Activated CD4-positive, alpha-beta memory T cell treated with anti-CD3 and anti-CD28 coated beads for 36 hours (primary cell): ENCODE measurements at regions not wholly inside any gene's neighbourhood (a gene's known extent, or its start where the extent isn't known, plus 50 kb on each side); places are given as distances from the start of the nearest gene placed in this dataset.

ENCODE experiments used
- CTCF ChIA-PET: fragments of 350-600 bp; sonication (Branson Sonifier 250); formaldehyde crosslinking; loops from one replicate; lab custom pipeline; 2021; ENCODE audit warnings: antibody characterized with exemption, inconsistent platforms; lab: Charles Lee
- POLR2A ChIA-PET: fragments of 350-600 bp; sonication (Branson Sonifier 250); formaldehyde crosslinking; loops from one replicate; lab custom pipeline; 2021; ENCODE audit warnings: antibody characterized with exemption; lab: Charles Lee
- DNase-seq: peaks from one replicate; pipeline ENCODE4 v3.0.0-alpha.2; 2020
- H3K27ac Mint-ChIP-seq: one replicate; pipeline ENCODE4 v1.8.0; 2021; ENCODE audit warnings: mixed read lengths
- H3K27me3 Mint-ChIP-seq: one replicate; pipeline ENCODE4 v1.8.0; 2021; ENCODE audit warnings: mixed read lengths
- H3K36me3 Mint-ChIP-seq: one replicate; pipeline ENCODE4 v1.8.0; 2021; ENCODE audit warnings: mixed read lengths
- H3K4me1 Mint-ChIP-seq: one replicate; pipeline ENCODE4 v1.8.0; 2021; ENCODE audit warnings: low read depth, mixed read lengths
- H3K4me3 Mint-ChIP-seq: one replicate; pipeline ENCODE4 v1.8.0; 2021; ENCODE audit warnings: mild to moderate bottlenecking, mixed read lengths
- H3K9me3 Mint-ChIP-seq: one replicate; pipeline ENCODE4 v1.8.0; 2021; ENCODE audit warnings: mixed read lengths
- intact Hi-C: fragments of 100-400 bp; cut with micrococcal nuclease; formaldehyde crosslinking; loops from one replicate; pipeline ENCODE4 v1.15.1; 2023

DNA sequence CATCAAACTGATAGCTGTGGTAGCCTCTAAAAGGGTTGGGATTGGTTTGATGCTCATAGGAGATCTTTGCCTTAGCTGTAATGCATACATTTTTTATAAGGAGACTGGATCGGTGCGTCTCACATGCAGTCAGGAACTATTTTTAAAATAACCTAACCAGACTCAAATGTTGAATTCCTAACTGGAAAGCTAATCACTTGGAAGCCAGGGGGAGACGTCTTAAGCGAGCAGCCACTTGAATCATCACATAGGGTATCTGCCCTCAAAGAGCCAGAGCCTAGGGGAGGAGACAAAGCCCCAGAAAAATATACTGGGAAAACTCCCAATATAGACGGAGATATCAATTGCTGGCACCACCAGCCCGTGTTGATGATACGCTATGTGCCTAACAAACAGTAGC is 61.7 kb upstream of the PUM1 start:
- intact Hi-C loops: no loop called here
- Mint-ChIP-seq H3K27me3 (no peaks in the 10 kb centered on the region), H3K9me3 (no peaks in the 10 kb centered on the region), H3K36me3 (no peaks in the 10 kb centered on the region), H3K27ac (no peak overlapping the region), H3K4me3 (no peak overlapping the region), H3K4me1 (no peaks in the 10 kb centered on the region)
- POLR2A ChIA-PET: no interaction called here
- no peak for DNase-seq
- CTCF ChIA-PET: no interaction called here

DNA sequence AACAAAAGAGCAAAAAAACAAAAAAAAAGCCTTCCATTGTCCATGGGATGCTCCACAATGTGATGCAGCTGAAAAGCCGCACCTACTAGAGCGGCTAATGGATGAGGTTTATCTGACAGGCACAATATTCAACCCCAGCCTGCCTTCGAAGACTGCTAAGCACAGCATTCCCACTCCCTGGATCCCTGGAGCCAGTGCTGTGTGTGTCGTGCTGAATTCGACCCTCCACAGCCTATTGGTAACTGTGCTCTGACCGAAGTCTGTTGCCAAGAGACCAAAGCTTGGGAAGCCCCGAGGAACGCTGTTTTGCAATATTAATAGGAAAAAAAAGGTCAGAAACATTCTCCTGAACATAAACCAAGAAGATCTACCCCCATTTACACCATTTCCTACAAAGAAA is 57.2 kb upstream of the PUM1 start:
- intact Hi-C loops: no loop called here
- no peak for DNase-seq
- Mint-ChIP-seq H3K9me3 (no peaks in the 10 kb centered on the region), H3K27me3 (no peaks in the 10 kb centered on the region), H3K27ac (no peak overlapping the region), H3K36me3 (no peaks in the 10 kb centered on the region), H3K4me1 (no peaks in the 10 kb centered on the region), H3K4me3 (no peak overlapping the region)
- ChIA-PET POLR2A (no interaction called here), CTCF (interaction anchor here (0.7 kb wide), 1 partner anchor 1246 kb away, joined by 3 read pairs; no protein-coding TSS in a partner anchor)

- H3K4me1 Mint-ChIP-seq: no peaks in the 10 kb centered on the region
- H3K27me3 Mint-ChIP-seq: no peaks in the 10 kb centered on the region
- H3K4me3 Mint-ChIP-seq: no peak overlapping the region
- DNase-seq: no peak
- H3K27ac Mint-ChIP-seq: no peak overlapping the region
- CTCF ChIA-PET: no interaction called here
- POLR2A ChIA-PET: no interaction called here
- H3K9me3 Mint-ChIP-seq: no peaks in the 10 kb centered on the region
- H3K36me3 Mint-ChIP-seq: no peaks in the 10 kb centered on the region
- intact Hi-C loops: no loop called here
These were observed 56.7 kb upstream of the PUM1 start for GRCh38 chr1:31122101-31122735.

GRCh38 chr1:31120783-31121180 is 55.3 kb upstream of the PUM1 start:
- CTCF ChIA-PET: no interaction called here
- Mint-ChIP-seq H3K27ac (no peak overlapping the region), H3K4me1 (no peaks in the 10 kb centered on the region), H3K36me3 (no peaks in the 10 kb centered on the region), H3K27me3 (no peaks in the 10 kb centered on the region), H3K4me3 (no peak overlapping the region), H3K9me3 (no peaks in the 10 kb centered on the region)
- POLR2A ChIA-PET: no interaction called here
- no peak for DNase-seq
- intact Hi-C loops: no loop called here

GRCh38 chr1:31116022-31116421 is 50.5 kb upstream of the PUM1 start:
- Mint-ChIP-seq H3K36me3 (no peaks in the 10 kb centered on the region), H3K27ac (no peak overlapping the region), H3K4me3 (no peak overlapping the region), H3K4me1 (no peaks in the 10 kb centered on the region), H3K9me3 (no peaks in the 10 kb centered on the region), H3K27me3 (peaks cover 4% of the 10 kb centered on the region)
- ChIA-PET POLR2A (no interaction called here), CTCF (no interaction called here)
- intact Hi-C loops: no loop called here
- no peak for DNase-seq
